Keratinocyte (primary cell): ENCODE measurements at regions not wholly inside any gene's neighbourhood (a gene's known extent, or its start where the extent isn't known, plus 50 kb on each side); places are given as distances from the start of the nearest gene placed in this dataset.
"Not testable (repeated sequence)": the region's sequence is repeated elsewhere in the genome, so short reads cannot be mapped to it uniquely, and the experiment has no call there.

Source experiments
- CTCF ChIP-seq, 3 experiments: IDR thresholded peaks in 1 of 3; conservative IDR thresholded peaks in 1 of 3; optimal IDR thresholded peaks in 1 of 3; 2 replicates in 2 of 3; 3 replicates in 1 of 3; pipeline versions ENCODE3 to v1.5.1; 2011; ENCODE audit warnings: low read length in 3 of 3, mild to moderate bottlenecking in 3 of 3, moderate library complexity in 2 of 3, control low read depth in 1 of 3, inconsistent platforms in 1 of 3; ENCODE audit not compliant: insufficient read depth in 2 of 3; ENCODE audit errors: extremely low read depth in 1 of 3
- EZH2 ChIP-seq: IDR thresholded peaks from one replicate; pipeline ENCODE4 v1.6.1; 2012; ENCODE audit warnings: inconsistent platforms, mild to moderate bottlenecking, low read length, moderate library complexity

GRCh38 chr15:101953993-101954392 lies 142.0 kb downstream of the OR4F15 start:
- not testable (repeated sequence) for TF ChIP-seq CTCF (optimal IDR thresholded peaks at IDR 0.05 in 1 of 3, IDR thresholded peaks at IDR 0.05 in 1 of 3, conservative IDR thresholded peaks at IDR 0.05 in 1 of 3; ENCODE audit: extremely low read depth in 1 of 3, insufficient read depth in 2 of 3, low read length in 3 of 3); EZH2
